ENCODE measurements at regions not wholly inside any gene's neighbourhood (a gene's known extent, or its start where the extent isn't known, plus 50 kb on each side); places are given as distances from the start of the nearest gene placed in this dataset.

GRCh38 chr5:77145666-77146065 is 58.6 kb upstream of the ZBED3 start:
- H3K4me3 ChIP-seq (replicated peaks in 1 of 2; ENCODE audit: low read depth in 2 of 2, low read length in 2 of 2), result no peak overlapping the region
- DNase-seq (ENCODE audit: low read depth in 2 of 2), result peak; percentile 54 to 74
- no peak for TF ChIP-seq CTCF (IDR thresholded peaks at IDR 0.05; ENCODE audit: low read depth, low read length)

DNA sequence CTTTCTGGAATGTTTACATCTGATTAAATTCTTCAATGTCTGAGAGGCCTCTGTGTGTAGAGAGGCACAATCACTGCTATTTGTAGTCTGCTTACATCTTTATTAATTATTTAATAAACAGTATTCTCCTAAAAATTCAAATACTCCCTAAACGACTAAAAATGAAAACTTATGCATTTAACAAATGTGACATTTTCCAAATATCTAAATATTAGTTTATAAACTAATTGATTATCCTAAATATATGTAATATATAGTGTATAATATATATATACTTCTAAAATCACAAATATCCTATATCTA is 57.7 kb upstream of the ZBED3 start:
- TF ChIP-seq CTCF (IDR thresholded peaks at IDR 0.05; ENCODE audit: low read depth, low read length), result no peak
- H3K4me3 ChIP-seq (replicated peaks in 1 of 2; ENCODE audit: low read depth in 2 of 2, low read length in 2 of 2), result no peak overlapping the region

DNA sequence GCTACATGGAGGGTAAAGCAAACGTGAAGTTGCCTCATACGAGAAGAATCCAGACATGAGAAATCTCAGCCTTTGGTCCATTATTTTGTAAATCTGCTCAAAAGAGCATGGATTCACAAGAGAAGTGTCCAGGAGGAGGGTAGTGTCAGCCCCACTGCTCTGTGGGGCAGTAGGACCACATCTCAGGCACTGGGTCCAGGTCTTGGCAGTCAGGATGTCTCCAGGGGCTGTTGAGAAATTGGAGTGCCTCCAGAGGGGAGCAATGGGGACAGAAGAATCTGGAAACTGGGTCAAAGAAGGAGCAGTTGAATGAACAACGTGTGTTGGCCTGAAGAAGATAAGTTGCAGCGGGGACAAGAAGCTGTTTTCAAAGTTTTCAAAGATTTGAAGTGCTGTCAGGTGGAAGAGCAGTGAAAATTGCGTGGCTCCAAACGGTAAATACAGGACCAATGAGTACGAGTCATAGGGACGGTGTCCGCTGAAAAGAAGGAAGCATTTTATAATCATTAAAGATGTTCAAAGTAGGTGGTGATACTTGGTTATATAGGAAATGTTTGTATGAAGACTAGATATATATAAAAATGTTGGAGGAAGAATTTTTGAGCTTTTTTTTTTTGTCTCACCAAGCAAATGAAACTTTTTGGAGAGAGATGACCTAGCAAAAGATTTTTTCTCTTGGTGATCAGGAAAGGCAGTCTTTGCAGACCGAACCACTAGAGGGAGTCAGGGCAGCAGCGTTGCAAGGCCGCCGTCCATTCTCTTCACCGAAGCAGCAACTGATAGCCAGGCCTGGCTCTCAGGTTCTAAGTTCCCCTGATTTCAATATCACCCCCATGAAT is 57.1 kb upstream of the ZBED3 start:
- TF ChIP-seq CTCF (IDR thresholded peaks at IDR 0.05; ENCODE audit: low read depth, low read length), result peak; percentile 95
- no peak overlapping the region for H3K4me3 ChIP-seq (replicated peaks in 1 of 2; ENCODE audit: low read depth in 2 of 2, low read length in 2 of 2)
- DNase-seq (ENCODE audit: low read depth in 2 of 2), result peak; percentile 82 to 86

More for the DNA sequence above, 57.7 kb upstream of the ZBED3 start:
- no peak for DNase-seq (ENCODE audit: low read depth in 2 of 2)

DNA sequence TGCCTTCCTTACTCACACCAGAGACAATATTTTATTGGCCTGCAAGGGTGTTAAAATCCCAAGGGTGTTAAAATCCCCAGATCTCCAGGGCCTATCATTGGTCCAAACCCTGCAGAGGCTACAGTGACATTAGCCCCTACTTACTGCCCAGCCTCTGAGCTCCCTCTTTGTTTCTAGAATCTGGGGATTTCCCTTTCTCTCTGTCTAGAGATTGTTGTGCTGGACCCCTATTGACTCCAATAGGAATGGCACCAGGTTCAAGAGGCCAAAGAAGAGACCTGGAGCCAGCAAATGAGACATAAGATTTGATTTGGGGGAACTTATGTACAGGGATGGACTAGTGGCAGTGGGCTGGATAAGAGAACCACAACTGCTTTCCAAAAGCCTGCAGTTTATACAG is 53.3 kb upstream of the ZBED3 start:
- no peak for TF ChIP-seq CTCF (IDR thresholded peaks at IDR 0.05; ENCODE audit: low read depth, low read length)
- DNase-seq (ENCODE audit: low read depth in 2 of 2), result no peak

DNA sequence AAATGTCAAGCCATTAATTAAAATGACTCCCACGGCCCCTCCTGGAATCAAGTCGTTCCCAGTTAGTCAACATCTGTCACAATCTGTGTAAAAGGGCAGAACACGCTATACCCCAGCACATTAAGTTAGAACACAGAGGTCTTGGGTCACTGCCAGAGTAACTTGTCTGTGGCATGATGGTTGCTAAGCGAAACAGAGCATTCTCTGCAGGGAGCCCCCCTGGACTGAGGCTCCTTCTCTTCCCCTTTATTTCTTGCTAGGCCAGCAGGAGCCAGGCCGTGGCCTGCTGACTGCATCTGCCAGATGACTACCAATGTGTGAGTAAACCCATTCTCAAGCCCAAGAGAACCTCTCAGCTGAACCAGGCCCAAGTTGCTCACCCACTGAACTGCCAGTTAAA is 51.9 kb upstream of the ZBED3 start:
- no peak for TF ChIP-seq CTCF (IDR thresholded peaks at IDR 0.05; ENCODE audit: low read depth, low read length)
- peak; percentile 52 to 73 for DNase-seq (ENCODE audit: low read depth in 2 of 2)
- H3K4me3 ChIP-seq (replicated peaks in 1 of 2; ENCODE audit: low read depth in 2 of 2, low read length in 2 of 2), result no peak overlapping the region

More for the DNA sequence above, 53.3 kb upstream of the ZBED3 start:
- H3K4me3 ChIP-seq (replicated peaks in 1 of 2; ENCODE audit: low read depth in 2 of 2, low read length in 2 of 2), result no peak overlapping the region

All from cardiac fibroblast (primary cell).